RWPE1 (cell line): ENCODE measurements at regions not wholly inside any gene's neighbourhood (a gene's known extent, or its start where the extent isn't known, plus 50 kb on each side); places are given as distances from the start of the nearest gene placed in this dataset.

Experiments
- CTCF ChIA-PET: fragments of 350-600 bp; sonication (Branson Sonifier 250); formaldehyde crosslinking; extraction: SDS; loops from one replicate; lab custom pipeline; 2021; lab: Yijun Ruan, JAX
- POLR2A ChIA-PET: fragments of 400-600 bp; formaldehyde crosslinking; extraction: SDS; loops from one replicate; lab custom pipeline; 2020; ENCODE audit warnings: antibody characterized with exemption; ENCODE audit not compliant: low non-redundant PET; lab: Yijun Ruan, JAX
- DNase-seq: peaks from one replicate; pipeline ENCODE4 v3.0.0; 2012; ENCODE audit warnings: low spot score
- H3K27ac ChIP-seq: fragments of 450-650 bp; 2 replicates; pipeline ENCODE4 v1.5.1; 2017
- CTCF ChIP-seq: fragments of 450-650 bp; conservative IDR thresholded peaks from 2 replicates; pipeline ENCODE4 v1.5.1; 2017; ENCODE audit warnings: low read depth, mild to moderate bottlenecking

- no peak for TF ChIP-seq CTCF
- H3K27ac ChIP-seq, result no peak overlapping the region
- POLR2A ChIA-PET, result no interaction called here
- no peak for DNase-seq
- CTCF ChIA-PET, result no interaction called here
Observed at GRCh38 chr7:79877874-79878465, 256.7 kb upstream of the GNAI1 start.

- no peak for TF ChIP-seq CTCF
- POLR2A ChIA-PET, result no interaction called here
- DNase-seq, result peak; percentile 9
- H3K27ac ChIP-seq, result no peak overlapping the region
- CTCF ChIA-PET, result interaction anchor here (1.8 kb wide), 1 partner anchor 28 kb away, joined by 3 read pairs; no protein-coding TSS in a partner anchor
Observed at GRCh38 chr7:79876848-79877252, 257.8 kb upstream of the GNAI1 start.

- H3K27ac ChIP-seq, result no peak overlapping the region
- ChIA-PET CTCF (no interaction called here), POLR2A (no interaction called here)
- no peak for TF ChIP-seq CTCF
- no peak for DNase-seq
Observed at GRCh38 chr7:79874797-79875196, 259.8 kb upstream of the GNAI1 start.

GRCh38 chr7:79872176-79872575 lies 262.5 kb upstream of the GNAI1 start:
- ChIA-PET POLR2A (no interaction called here), CTCF (no interaction called here)
- no peak for TF ChIP-seq CTCF
- no peak overlapping the region for H3K27ac ChIP-seq
- DNase-seq, result no peak

GRCh38 chr7:79868010-79868409 lies 266.6 kb upstream of the GNAI1 start:
- ChIA-PET POLR2A (no interaction called here), CTCF (no interaction called here)
- H3K27ac ChIP-seq, result no peak overlapping the region
- no peak for TF ChIP-seq CTCF
- DNase-seq, result no peak

GRCh38 chr7:79862447-79863210 lies 272.0 kb upstream of the GNAI1 start:
- no peak overlapping the region for H3K27ac ChIP-seq
- no peak for TF ChIP-seq CTCF
- ChIA-PET CTCF (no interaction called here), POLR2A (no interaction called here)
- no peak for DNase-seq
